Spleen (tissue), 7 donors: ENCODE measurements at regions not wholly inside any gene's neighbourhood (a gene's known extent, or its start where the extent isn't known, plus 50 kb on each side); places are given as distances from the start of the nearest gene placed in this dataset.

Source experiments
- CTCF ChIP-seq, 11 experiments: fragments of 200-600 bp in 7 of 11; fragments of 450-650 bp in 4 of 11; sonication (generic) in 4 of 11; IDR thresholded peaks in 8 of 11; conservative IDR thresholded peaks in 3 of 11; 1 replicate in 7 of 11; 2 replicates in 4 of 11; pipeline versions ENCODE4 v1.4.0 to v1.8.0; 2016 to 2021; ENCODE audit warnings: antibody characterized with exemption in 11 of 11, inconsistent platforms in 4 of 11, mild to moderate bottlenecking in 1 of 11
- POLR2A ChIP-seq, 3 donors: fragments of 450-650 bp; IDR thresholded peaks; one replicate each; pipeline ENCODE4 v1.5.1; 2017; ENCODE audit warnings: antibody characterized with exemption in 3 of 3, mild to moderate bottlenecking in 1 of 3
- POLR2AphosphoS5 ChIP-seq, 3 donors: sonication (generic); formaldehyde crosslinking; IDR thresholded peaks; one replicate each; pipeline ENCODE4 v1.5.1; 2017; ENCODE audit warnings: antibody characterized with exemption in 3 of 3
- donor health status: DM: no; HTN: no; CAD: no; lungs with moderate emphysema.
- donor health status: DM: no; HTN: no; CAD: no.
- donor health status: DM: no; HTN: no; CAD: no.

- no peak for TF ChIP-seq POLR2AphosphoS5 (IDR thresholded peaks at IDR 0.05)
- TF ChIP-seq POLR2A (IDR thresholded peaks at IDR 0.05) = no peak
- no peak for TF ChIP-seq CTCF (IDR thresholded peaks at IDR 0.05 in 8 of 11, conservative IDR thresholded peaks at IDR 0.05 in 3 of 11)
Measured at GRCh38 chr5:135273212-135273611, 125.8 kb downstream of the MACROH2A1 start.
